H1 (cell line): ENCODE measurements at regions not wholly inside any gene's neighbourhood (a gene's known extent, or its start where the extent isn't known, plus 50 kb on each side); places are given as distances from the start of the nearest gene placed in this dataset.

Experiments
- JUND ChIP-seq: IDR thresholded peaks from 2 replicates; pipeline ENCODE4 v1.6.1; 2011; ENCODE audit warnings: mild to moderate bottlenecking, improper control_type of control experiment, low read length
- POLR2A ChIP-seq, 2 experiments: IDR thresholded peaks; 1 replicate in 1 of 2; 2 replicates in 1 of 2; pipeline ENCODE4 v1.6.1; 2011; ENCODE audit warnings: low read depth in 2 of 2, low read length in 2 of 2, mild to moderate bottlenecking in 2 of 2; ENCODE audit errors: control extremely low read depth in 1 of 2
- RAD21 ChIP-seq, 2 experiments: IDR thresholded peaks in 1 of 2; conservative IDR thresholded peaks in 1 of 2; 2 replicates each; pipeline ENCODE4 v1.6.1; 2011; ENCODE audit warnings: low read depth in 2 of 2, low read length in 2 of 2, improper control_type of control experiment in 1 of 2, inconsistent platforms in 1 of 2, mild to moderate bottlenecking in 1 of 2, moderate library complexity in 1 of 2

- TF ChIP-seq POLR2A (IDR thresholded peaks at IDR 0.05; ENCODE audit: control extremely low read depth in 1 of 2, low read depth in 2 of 2, low read length in 2 of 2) (no peak), JUND (no peak), RAD21 (IDR thresholded peaks at IDR 0.05 in 1 of 2, conservative IDR thresholded peaks at IDR 0.05 in 1 of 2; ENCODE audit: low read depth in 2 of 2, low read length in 2 of 2) (no peak)
Measured at GRCh38 chr13:63287926-63288325, 1872.3 kb upstream of the PCDH20 start.
